Right atrium auricular region (tissue), 2 donors: ENCODE measurements at regions not wholly inside any gene's neighbourhood (a gene's known extent, or its start where the extent isn't known, plus 50 kb on each side); places are given as distances from the start of the nearest gene placed in this dataset.

Experiments
- DNase-seq: peaks from one replicate; pipeline ENCODE4 v3.0.0-alpha.2; 2019; ENCODE audit warnings: low spot score
- H3K27ac ChIP-seq, 2 donors: fragments of 200-600 bp; sonication (generic); 1 replicate in 1 of 2; 2 replicates in 1 of 2; pipeline ENCODE4 v1.5.1; 2016 to 2019
- H3K27me3 ChIP-seq, 2 donors: fragments of 200-600 bp; sonication (generic); one replicate each; pipeline versions ENCODE4 v1.5.1 to v1.6.0; 2017 to 2019
- H3K36me3 ChIP-seq: fragments of 200-600 bp; sonication (generic); one replicate; pipeline ENCODE4 v1.5.1; 2016
- H3K4me1 ChIP-seq, 2 donors: fragments of 200-600 bp; sonication (generic); one replicate each; pipeline versions ENCODE4 v1.5.1 to v1.6.0; 2017 to 2019
- H3K4me3 ChIP-seq, 2 donors: fragments of 200-600 bp; sonication (generic); 1 replicate in 1 of 2; 2 replicates in 1 of 2; pipeline ENCODE4 v1.5.1; 2017 to 2019; ENCODE audit warnings: mild to moderate bottlenecking in 1 of 2, moderate library complexity in 1 of 2
- H3K9me3 ChIP-seq, 2 donors: fragments of 200-600 bp; sonication (generic); one replicate each; pipeline ENCODE4 v1.5.1; 2019
- TF ChIP-seq, protein P1 (sequence below), 2 donors: fragments of 200-600 bp; sonication (generic); IDR thresholded peaks; one replicate each; pipeline ENCODE4 v1.5.1; 2019; ENCODE audit warnings: antibody characterized with exemption in 2 of 2

DNA sequence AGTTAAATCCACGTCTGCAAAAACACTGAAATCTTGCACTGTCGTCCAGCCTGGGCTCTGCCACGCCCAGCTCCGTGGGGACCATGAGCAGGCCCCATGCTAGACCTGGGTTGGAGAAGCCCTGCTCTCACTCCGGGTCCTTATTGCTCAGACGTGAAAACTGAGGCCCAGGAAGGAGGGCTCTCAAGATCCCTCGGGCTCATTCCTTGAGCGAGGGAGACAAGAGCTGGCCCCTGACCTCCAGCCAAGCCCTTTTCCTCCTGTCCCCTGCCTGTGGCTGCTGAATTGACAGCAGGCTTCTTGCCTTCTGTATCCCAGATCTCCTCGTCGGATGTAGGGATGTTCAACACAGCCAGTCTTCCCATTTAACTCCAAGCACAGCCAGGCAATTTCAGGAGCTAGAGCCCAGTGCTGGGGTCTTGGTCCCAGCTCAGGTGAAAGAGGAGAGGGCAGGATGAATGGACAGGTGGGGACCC lies 109.5 kb downstream of the CPZ start:
- Histone ChIP-seq H3K36me3 (no peaks in the 10 kb centered on the region), H3K9me3 (peaks cover 0 to 3% of the 10 kb centered on the region in 2 donors), H3K27ac (no peak overlapping the region), H3K27me3 (no peaks in the 10 kb centered on the region), H3K4me1 (no peaks in the 10 kb centered on the region), H3K4me3 (no peak overlapping the region)
- TF ChIP-seq, protein P1, sequence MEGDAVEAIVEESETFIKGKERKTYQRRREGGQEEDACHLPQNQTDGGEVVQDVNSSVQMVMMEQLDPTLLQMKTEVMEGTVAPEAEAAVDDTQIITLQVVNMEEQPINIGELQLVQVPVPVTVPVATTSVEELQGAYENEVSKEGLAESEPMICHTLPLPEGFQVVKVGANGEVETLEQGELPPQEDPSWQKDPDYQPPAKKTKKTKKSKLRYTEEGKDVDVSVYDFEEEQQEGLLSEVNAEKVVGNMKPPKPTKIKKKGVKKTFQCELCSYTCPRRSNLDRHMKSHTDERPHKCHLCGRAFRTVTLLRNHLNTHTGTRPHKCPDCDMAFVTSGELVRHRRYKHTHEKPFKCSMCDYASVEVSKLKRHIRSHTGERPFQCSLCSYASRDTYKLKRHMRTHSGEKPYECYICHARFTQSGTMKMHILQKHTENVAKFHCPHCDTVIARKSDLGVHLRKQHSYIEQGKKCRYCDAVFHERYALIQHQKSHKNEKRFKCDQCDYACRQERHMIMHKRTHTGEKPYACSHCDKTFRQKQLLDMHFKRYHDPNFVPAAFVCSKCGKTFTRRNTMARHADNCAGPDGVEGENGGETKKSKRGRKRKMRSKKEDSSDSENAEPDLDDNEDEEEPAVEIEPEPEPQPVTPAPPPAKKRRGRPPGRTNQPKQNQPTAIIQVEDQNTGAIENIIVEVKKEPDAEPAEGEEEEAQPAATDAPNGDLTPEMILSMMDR (IDR thresholded peaks at IDR 0.05): no peak
- no peak for DNase-seq

DNA sequence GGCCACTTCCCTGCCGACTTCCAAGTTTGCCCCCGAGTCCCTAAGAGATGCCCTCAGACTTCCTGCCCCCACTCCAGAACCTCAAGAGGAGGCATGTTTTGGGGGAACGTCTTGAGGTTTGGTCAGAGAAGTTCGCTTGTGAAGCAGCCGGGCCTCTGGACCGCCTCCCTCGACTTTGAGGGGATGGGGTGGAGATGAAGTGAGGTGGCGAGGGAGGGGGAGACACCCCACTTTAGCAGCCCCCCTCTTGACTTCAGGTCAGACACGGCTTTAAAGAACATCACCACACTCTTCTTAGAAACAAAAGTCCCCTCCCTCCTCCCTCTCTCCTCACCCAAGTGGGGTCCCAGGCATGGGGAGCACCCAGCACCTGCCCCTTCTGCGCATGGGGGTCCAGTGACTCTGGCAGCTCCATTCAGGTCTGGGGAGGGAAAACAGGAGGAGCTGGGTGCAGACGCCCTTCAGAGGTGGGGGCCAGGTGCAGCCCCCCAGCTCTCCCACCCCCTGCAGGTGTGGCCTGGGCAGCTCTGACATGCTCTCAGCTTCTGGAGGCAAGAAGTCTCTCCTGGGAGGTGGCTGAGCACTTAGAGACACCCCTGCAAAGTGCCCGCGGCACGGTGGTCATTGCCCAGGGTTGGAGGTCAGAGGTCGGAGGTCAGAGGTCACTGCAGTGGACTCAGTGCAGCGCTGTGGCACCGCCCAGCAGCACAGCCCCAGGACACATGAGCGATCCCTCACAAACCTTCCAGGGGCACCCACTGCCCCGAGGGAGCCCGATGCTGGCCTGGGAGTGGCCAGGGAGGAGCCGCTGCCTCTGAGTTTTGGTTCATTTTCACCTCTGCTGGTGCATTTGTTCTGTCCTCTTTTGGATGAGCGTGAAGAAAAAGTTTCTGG lies 108.8 kb downstream of the CPZ start:
- TF ChIP-seq, protein P1 (IDR thresholded peaks at IDR 0.05): no peak
- Histone ChIP-seq H3K4me1 (no peaks in the 10 kb centered on the region), H3K36me3 (no peaks in the 10 kb centered on the region), H3K27me3 (no peaks in the 10 kb centered on the region), H3K9me3 (peaks cover 0 to 5% of the 10 kb centered on the region in 2 donors), H3K4me3 (no peak overlapping the region), H3K27ac (no peak overlapping the region)
- no peak for DNase-seq

- DNase-seq: no peak
- H3K4me3 ChIP-seq: no peak overlapping the region
- peaks cover 0 to 5% of the 10 kb centered on the region in 2 donors for H3K9me3 ChIP-seq
- H3K27ac ChIP-seq: no peak overlapping the region
- TF ChIP-seq, protein P1 (IDR thresholded peaks at IDR 0.05): no peak
- no peaks in the 10 kb centered on the region for H3K27me3 ChIP-seq
- H3K36me3 ChIP-seq: no peaks in the 10 kb centered on the region
- no peaks in the 10 kb centered on the region for H3K4me1 ChIP-seq
Measured at GRCh38 chr4:8700531-8700930, 108.0 kb downstream of the CPZ start.

GRCh38 chr4:8699479-8700145 lies 107.0 kb downstream of the CPZ start:
- Histone ChIP-seq H3K4me3 (no peak overlapping the region), H3K4me1 (no peaks in the 10 kb centered on the region), H3K27ac (no peak overlapping the region), H3K36me3 (no peaks in the 10 kb centered on the region), H3K27me3 (no peaks in the 10 kb centered on the region), H3K9me3 (peaks cover 0 to 5% of the 10 kb centered on the region in 2 donors)
- TF ChIP-seq, protein P1 (IDR thresholded peaks at IDR 0.05): no peak
- no peak for DNase-seq

- Histone ChIP-seq H3K27ac (no peak overlapping the region), H3K27me3 (no peaks in the 10 kb centered on the region), H3K36me3 (no peaks in the 10 kb centered on the region), H3K4me3 (no peak overlapping the region), H3K4me1 (no peaks in the 10 kb centered on the region), H3K9me3 (peaks cover 0 to 5% of the 10 kb centered on the region in 2 donors)
- TF ChIP-seq, protein P1 (IDR thresholded peaks at IDR 0.05): no peak
- no peak for DNase-seq
Measured at GRCh38 chr4:8699063-8699385, 106.5 kb downstream of the CPZ start.
